GM12878 (cell line): ENCODE measurements at regions not wholly inside any gene's neighbourhood (a gene's known extent, or its start where the extent isn't known, plus 50 kb on each side); places are given as distances from the start of the nearest gene placed in this dataset.

Experiments used
- BHLHE40 ChIP-seq, 2 experiments: fragments of 450-650 bp in 1 of 2; IDR thresholded peaks; 2 replicates each; pipeline ENCODE4 v1.6.1; 2011 to 2017; ENCODE audit warnings: low read depth in 2 of 2, borderline replicate concordance in 1 of 2, improper control_type of control experiment in 1 of 2, low read length in 1 of 2, mild to moderate bottlenecking in 1 of 2
- CTCF ChIP-seq, 3 experiments: IDR thresholded peaks in 2 of 3; conservative IDR thresholded peaks in 1 of 3; 2 replicates each; pipeline ENCODE4 v1.5.1; 2011; ENCODE audit warnings: low read depth in 3 of 3, low read length in 3 of 3, mild to moderate bottlenecking in 3 of 3, control low read depth in 2 of 3, moderate library complexity in 2 of 3, inconsistent platforms in 1 of 3, mixed read lengths in 1 of 3; ENCODE audit not compliant: control insufficient read depth in 2 of 3, insufficient read depth in 1 of 3; ENCODE audit errors: extremely low read depth in 1 of 3
- MLLT1 ChIP-seq: fragments of 450-650 bp; IDR thresholded peaks from 2 replicates; pipeline ENCODE4 v1.6.1; 2016; ENCODE audit warnings: mild to moderate bottlenecking
- POLR2A ChIP-seq: IDR thresholded peaks from 2 replicates; pipeline ENCODE4 v1.6.1; 2011; ENCODE audit warnings: low read depth, mild to moderate bottlenecking, low read length
- POLR2AphosphoS5 ChIP-seq: IDR thresholded peaks from 2 replicates; pipeline ENCODE4 v1.6.1; 2011; ENCODE audit warnings: mild to moderate bottlenecking, low read length, inconsistent platforms
- POU2F2 ChIP-seq: IDR thresholded peaks from 3 replicates; pipeline ENCODE4 v1.6.1; 2011; ENCODE audit warnings: low read depth, mild to moderate bottlenecking, low read length, borderline replicate concordance
- ZNF24 ChIP-seq: fragments of 450-650 bp; IDR thresholded peaks from 2 replicates; pipeline ENCODE4 v1.6.1; 2017; ENCODE audit warnings: antibody characterized with exemption, mild to moderate bottlenecking
- ZNF274 ChIP-seq: IDR thresholded peaks from one replicate; pipeline ENCODE4 v1.8.0; 2011; ENCODE audit not compliant: insufficient read length, insufficient read depth

- TF ChIP-seq POLR2AphosphoS5 (no peak), ZNF274 (no peak), MLLT1 (no peak), POLR2A (no peak), POU2F2 (no peak), BHLHE40 (IDR thresholded peaks at IDR 0.05; ENCODE audit: borderline replicate concordance in 1 of 2, low read depth in 2 of 2, low read length in 1 of 2) (no peak), CTCF (IDR thresholded peaks at IDR 0.05 in 2 of 3, conservative IDR thresholded peaks at IDR 0.05 in 1 of 3; ENCODE audit: control insufficient read depth in 2 of 3, extremely low read depth in 1 of 3, insufficient read depth in 1 of 3, low read depth in 3 of 3, low read length in 3 of 3) (no peak), ZNF24 (no peak)
These were observed 113.3 kb upstream of the SOX5 start for GRCh38 chr12:24062642-24063245.
